ENCODE measurements at regions not wholly inside any gene's neighbourhood (a gene's known extent, or its start where the extent isn't known, plus 50 kb on each side); places are given as distances from the start of the nearest gene placed in this dataset.

GRCh38 chr16:76162046-76162445 lies 115.2 kb upstream of the CNTNAP4 start (continued):
- TF ChIP-seq ZNF609 (CRISPR knock-in tag; IDR thresholded peaks at IDR 0.05; ENCODE audit: borderline replicate concordance) (no peak), GLI4 (CRISPR knock-in tag; IDR thresholded peaks at IDR 0.05; ENCODE audit: borderline replicate concordance) (no peak), HIVEP1 (CRISPR knock-in tag; IDR thresholded peaks at IDR 0.05) (no peak), HNRNPK (IDR thresholded peaks at IDR 0.05; ENCODE audit: low read depth, low read length, poor library complexity, severe bottlenecking) (no peak), ZNF317 (CRISPR knock-in tag; IDR thresholded peaks at IDR 0.05) (no peak)

GRCh38 chr16:76164970-76165558 lies 112.1 kb upstream of the CNTNAP4 start:
- no peak overlapping the region for H3K4me2 ChIP-seq (ENCODE audit: low read depth, low read length)
- H3K36me3 ChIP-seq (replicated peaks in 1 of 2; ENCODE audit: control insufficient read depth in 1 of 2, insufficient read depth in 2 of 2, low read length in 2 of 2) = no peaks in the 10 kb centered on the region
- no peaks in the 10 kb centered on the region for H3K9me3 ChIP-seq (ENCODE audit: low read length)
- CTCF ChIA-PET (ENCODE audit: low intra/inter-chr PET ratio, low total read pairs) = no interaction called here
- no peaks in the 10 kb centered on the region for H4K20me1 ChIP-seq (ENCODE audit: insufficient read depth, low read length)
- no peak overlapping the region for H3K27ac ChIP-seq (ENCODE audit: extremely low read length, insufficient read depth, low read length)
- no peak overlapping the region for H3K4me3 ChIP-seq (replicated peaks in 1 of 3; ENCODE audit: insufficient read depth in 1 of 3, low read depth in 2 of 3, low read length in 3 of 3)
- no peak overlapping the region for H2AFZ ChIP-seq (ENCODE audit: low read length)
- H3K4me1 ChIP-seq (ENCODE audit: insufficient read depth, low read length) = no peaks in the 10 kb centered on the region
- intact Hi-C loops (cut with micrococcal nuclease; ENCODE audit: unreplicated experiment) = no loop called here
- no peak for ATAC-seq
- no TSS peak for BruUV-seq (replicated peaks)
- no peaks in the 10 kb centered on the region for H3K79me2 ChIP-seq (ENCODE audit: insufficient read depth, low read length)
- no peak for FAIRE-seq
- TF ChIP-seq ZBTB1 (CRISPR knock-in tag; IDR thresholded peaks at IDR 0.05; ENCODE audit: borderline replicate concordance) = no peak
- in situ Hi-C loops (cut with HindIII; ENCODE audit: extremely low pct_ligation_motif_present, low pct_unique_long_range_greater_than_20kb) = no loop called here
- H3K27me3 ChIP-seq (ENCODE audit: control insufficient read depth in 1 of 2, insufficient read depth in 2 of 2, low read length in 2 of 2) = no peaks in the 10 kb centered on the region; a peak in 1 of 5 replicates
- WGBS (ENCODE audit: low lambda C conversion rate) = 2% methylated on average over 2 of the region's 2 CpGs
- H3K9ac ChIP-seq (ENCODE audit: insufficient read depth, low read depth, low read length) = no peak overlapping the region
- no peak for DNase-seq (ENCODE audit: low spot score)
- POLR2A ChIA-PET = no interaction called here

Data from HepG2 (cell line).